ENCODE measurements at regions not wholly inside any gene's neighbourhood (a gene's known extent, or its start where the extent isn't known, plus 50 kb on each side); places are given as distances from the start of the nearest gene placed in this dataset.

DNA sequence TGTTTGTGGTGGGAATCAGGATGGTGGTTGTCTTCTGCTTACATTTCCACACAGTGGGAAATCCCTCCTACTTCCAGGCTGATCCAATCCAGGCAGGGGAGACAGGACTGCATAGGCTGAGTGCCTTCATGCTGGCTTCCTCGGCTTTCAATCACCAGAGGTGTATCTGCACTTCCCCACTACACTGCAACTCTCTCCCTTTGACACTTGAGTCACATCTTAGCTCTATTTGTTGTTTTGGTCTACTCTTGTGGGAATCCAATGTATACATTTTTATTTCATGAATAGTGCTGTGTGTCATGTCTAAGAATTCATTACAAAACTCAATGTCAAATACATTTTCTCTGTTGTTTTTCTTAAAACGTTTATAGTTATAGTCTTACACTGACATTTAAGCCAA lies 735.6 kb downstream of the XPNPEP1 start:
- TF ChIP-seq, protein P1, sequence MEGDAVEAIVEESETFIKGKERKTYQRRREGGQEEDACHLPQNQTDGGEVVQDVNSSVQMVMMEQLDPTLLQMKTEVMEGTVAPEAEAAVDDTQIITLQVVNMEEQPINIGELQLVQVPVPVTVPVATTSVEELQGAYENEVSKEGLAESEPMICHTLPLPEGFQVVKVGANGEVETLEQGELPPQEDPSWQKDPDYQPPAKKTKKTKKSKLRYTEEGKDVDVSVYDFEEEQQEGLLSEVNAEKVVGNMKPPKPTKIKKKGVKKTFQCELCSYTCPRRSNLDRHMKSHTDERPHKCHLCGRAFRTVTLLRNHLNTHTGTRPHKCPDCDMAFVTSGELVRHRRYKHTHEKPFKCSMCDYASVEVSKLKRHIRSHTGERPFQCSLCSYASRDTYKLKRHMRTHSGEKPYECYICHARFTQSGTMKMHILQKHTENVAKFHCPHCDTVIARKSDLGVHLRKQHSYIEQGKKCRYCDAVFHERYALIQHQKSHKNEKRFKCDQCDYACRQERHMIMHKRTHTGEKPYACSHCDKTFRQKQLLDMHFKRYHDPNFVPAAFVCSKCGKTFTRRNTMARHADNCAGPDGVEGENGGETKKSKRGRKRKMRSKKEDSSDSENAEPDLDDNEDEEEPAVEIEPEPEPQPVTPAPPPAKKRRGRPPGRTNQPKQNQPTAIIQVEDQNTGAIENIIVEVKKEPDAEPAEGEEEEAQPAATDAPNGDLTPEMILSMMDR (IDR thresholded peaks at IDR 0.05; ENCODE audit: low read length), result no peak
- no peak for TF ChIP-seq EZH2 (IDR thresholded peaks at IDR 0.05; ENCODE audit: borderline replicate concordance, low read length)

All from OCI-LY1 (cell line).